ENCODE measurements at regions not wholly inside any gene's neighbourhood (a gene's known extent, or its start where the extent isn't known, plus 50 kb on each side); places are given as distances from the start of the nearest gene placed in this dataset.

- no peaks in the 10 kb centered on the region for H3K36me3 ChIP-seq
- no peaks in the 10 kb centered on the region for H3K27me3 ChIP-seq
- DNase-seq (no peak), ATAC-seq (no peak)
- no peak for TF ChIP-seq CTCF (IDR thresholded peaks at IDR 0.05 in 4 of 5, conservative IDR thresholded peaks at IDR 0.05 in 1 of 5)
- TF ChIP-seq POLR2A (IDR thresholded peaks at IDR 0.05) = no peak
- no peaks in the 10 kb centered on the region for H3K4me1 ChIP-seq
- H3K27ac ChIP-seq = no peak overlapping the region
- in situ Hi-C loops (cut with MboI; ENCODE audit: low sequenced_read_pairs in 4 of 4) (no loop called here), intact Hi-C loops (cut with DNase I; ENCODE audit: low total_unique reads) (no loop called here)
- H3K4me3 ChIP-seq = no peak overlapping the region
- H3K9me3 ChIP-seq = no peaks in the 10 kb centered on the region
Observed at GRCh38 chr12:16962889-16963288, 356.9 kb upstream of the LMO3 start.

GRCh38 chr12:16955083-16955657 lies 349.2 kb upstream of the LMO3 start:
- no peaks in the 10 kb centered on the region for H3K36me3 ChIP-seq
- H3K9me3 ChIP-seq = no peaks in the 10 kb centered on the region
- no peak overlapping the region for H3K4me3 ChIP-seq
- no peak for TF ChIP-seq CTCF (IDR thresholded peaks at IDR 0.05 in 4 of 5, conservative IDR thresholded peaks at IDR 0.05 in 1 of 5)
- no peak for TF ChIP-seq POLR2A (IDR thresholded peaks at IDR 0.05)
- H3K4me1 ChIP-seq = no peaks in the 10 kb centered on the region
- H3K27ac ChIP-seq = no peak overlapping the region
- no peaks in the 10 kb centered on the region for H3K27me3 ChIP-seq
- in situ Hi-C loops (cut with MboI; ENCODE audit: low sequenced_read_pairs in 4 of 4) = no loop called here
- DNase-seq (no peak), ATAC-seq (no peak)
- intact Hi-C loops (cut with DNase I; ENCODE audit: low total_unique reads) = no loop called here

- intact Hi-C loops (cut with DNase I; ENCODE audit: low total_unique reads) = no loop called here
- Histone ChIP-seq H3K27me3 (no peaks in the 10 kb centered on the region), H3K36me3 (no peaks in the 10 kb centered on the region), H3K4me3 (no peak overlapping the region), H3K27ac (no peak overlapping the region), H3K9me3 (no peaks in the 10 kb centered on the region), H3K4me1 (no peaks in the 10 kb centered on the region)
- TF ChIP-seq CTCF (IDR thresholded peaks at IDR 0.05 in 4 of 5, conservative IDR thresholded peaks at IDR 0.05 in 1 of 5) (no peak), POLR2A (IDR thresholded peaks at IDR 0.05) (no peak)
- in situ Hi-C loops (cut with MboI; ENCODE audit: low sequenced_read_pairs in 4 of 4) = no loop called here
- ATAC-seq (no peak), DNase-seq (no peak)
Observed at GRCh38 chr12:16949871-16950667, 344.1 kb upstream of the LMO3 start.

GRCh38 chr12:16949371-16949770 lies 343.4 kb upstream of the LMO3 start:
- no peaks in the 10 kb centered on the region for H3K9me3 ChIP-seq
- no peak for ATAC-seq
- no peaks in the 10 kb centered on the region for H3K27me3 ChIP-seq
- H3K27ac ChIP-seq = no peak overlapping the region
- DNase-seq = no peak
- H3K36me3 ChIP-seq = no peaks in the 10 kb centered on the region
- H3K4me1 ChIP-seq = no peaks in the 10 kb centered on the region
- in situ Hi-C loops (cut with MboI; ENCODE audit: low sequenced_read_pairs in 4 of 4) (no loop called here), intact Hi-C loops (cut with DNase I; ENCODE audit: low total_unique reads) (no loop called here)
- TF ChIP-seq CTCF (IDR thresholded peaks at IDR 0.05 in 4 of 5, conservative IDR thresholded peaks at IDR 0.05 in 1 of 5) = no peak
- no peak for TF ChIP-seq POLR2A (IDR thresholded peaks at IDR 0.05)
- H3K4me3 ChIP-seq = no peak overlapping the region
